A549 (cell line): ENCODE measurements at regions not wholly inside any gene's neighbourhood (a gene's known extent, or its start where the extent isn't known, plus 50 kb on each side); places are given as distances from the start of the nearest gene placed in this dataset.
"Not testable (repeated sequence)": the region's sequence is repeated elsewhere in the genome, so short reads cannot be mapped to it uniquely, and the experiment has no call there.

Experiments
- BCL3 ChIP-seq: fragments of >200 bp; sonication (Bioruptor Twin); formaldehyde crosslinking; IDR thresholded peaks from 3 replicates; pipeline ENCODE4 v1.6.1; 2016
- ELK1 ChIP-seq: fragments of 150-350 bp; IDR thresholded peaks from 2 replicates; pipeline ENCODE4 v1.6.1; 2014; ENCODE audit warnings: low read depth, mild to moderate bottlenecking, low read length
- EP300 ChIP-seq, 2 experiments: fragments of >200 bp; sonication (Bioruptor Twin); formaldehyde crosslinking; IDR thresholded peaks; 2 replicates in 1 of 2; 3 replicates in 1 of 2; pipeline ENCODE4 v1.6.1; 2016 to 2017
- HDAC2 ChIP-seq: fragments of 200-600 bp; sonication (generic); IDR thresholded peaks from 2 replicates; pipeline ENCODE4 v1.6.1; 2016
- JUNB ChIP-seq: fragments of >200 bp; sonication (Bioruptor Twin); formaldehyde crosslinking; IDR thresholded peaks from 2 replicates; pipeline ENCODE4 v1.6.1; 2016
- MYC ChIP-seq: IDR thresholded peaks from 2 replicates; pipeline ENCODE4 v1.6.1; 2012; ENCODE audit warnings: mild to moderate bottlenecking, inconsistent platforms, low read length, improper control_type of control experiment, borderline replicate concordance
- POLR2A ChIP-seq: IDR thresholded peaks from 2 replicates; pipeline ENCODE4 v1.6.1; 2012; ENCODE audit warnings: mild to moderate bottlenecking, low read length
- RCOR1 ChIP-seq: fragments of 150-350 bp; IDR thresholded peaks from 2 replicates; pipeline ENCODE4 v1.6.1; 2014; ENCODE audit warnings: antibody characterized with exemption, low read length, low read depth
- REST ChIP-seq: fragments of 200-600 bp; sonication (generic); IDR thresholded peaks from 2 replicates; pipeline ENCODE4 v1.6.1; 2016; ENCODE audit warnings: antibody characterized with exemption, mild to moderate bottlenecking, moderate library complexity
- TFCP2L1 ChIP-seq: fragments of 250-450 bp; sonication (Bioruptor Pico); IDR thresholded peaks from 2 replicates; pipeline ENCODE4 v1.5.0; 2021; ENCODE audit warnings: mild to moderate bottlenecking
- TP53 ChIP-seq: fragments of 250-450 bp; sonication (Bioruptor Pico); IDR thresholded peaks from 2 replicates; pipeline ENCODE4 v1.5.0; 2021; ENCODE audit warnings: mild to moderate bottlenecking, moderate library complexity
- ZC3H11A ChIP-seq: fragments of 450-650 bp; IDR thresholded peaks from 2 replicates; pipeline ENCODE4 v1.6.1; 2014; ENCODE audit warnings: antibody characterized with exemption, mild to moderate bottlenecking
- ZNF302 ChIP-seq: fragments of 250-450 bp; sonication (Bioruptor Pico); IDR thresholded peaks from 2 replicates; pipeline ENCODE4 v1.9.0; 2021; ENCODE audit warnings: inconsistent platforms, mild to moderate bottlenecking, moderate library complexity
- TF ChIP-seq, protein P1 (sequence below): fragments of >200 bp; sonication (Bioruptor Twin); formaldehyde crosslinking; IDR thresholded peaks from 3 replicates; pipeline ENCODE4 v1.5.1; 2016

DNA sequence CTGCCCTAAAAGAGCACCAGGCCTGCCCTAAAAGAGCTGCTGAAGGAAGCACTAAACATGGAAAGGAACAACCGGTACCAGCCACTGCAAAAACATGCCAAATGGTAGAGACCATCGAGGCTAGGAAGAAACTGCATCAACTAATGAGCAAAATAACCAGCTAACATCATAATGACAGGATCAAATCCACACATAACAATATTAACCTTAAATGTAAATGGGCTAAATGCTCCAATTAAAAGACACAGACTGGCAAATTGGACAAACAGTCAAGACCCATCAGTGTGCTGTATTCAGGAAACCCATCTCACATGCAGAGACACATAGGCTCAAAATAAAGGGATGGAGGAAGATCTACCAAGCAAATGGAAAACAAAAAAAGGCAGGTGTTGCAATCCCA, 104.7 kb downstream of the C4BPA start:
- TF ChIP-seq, protein P1, sequence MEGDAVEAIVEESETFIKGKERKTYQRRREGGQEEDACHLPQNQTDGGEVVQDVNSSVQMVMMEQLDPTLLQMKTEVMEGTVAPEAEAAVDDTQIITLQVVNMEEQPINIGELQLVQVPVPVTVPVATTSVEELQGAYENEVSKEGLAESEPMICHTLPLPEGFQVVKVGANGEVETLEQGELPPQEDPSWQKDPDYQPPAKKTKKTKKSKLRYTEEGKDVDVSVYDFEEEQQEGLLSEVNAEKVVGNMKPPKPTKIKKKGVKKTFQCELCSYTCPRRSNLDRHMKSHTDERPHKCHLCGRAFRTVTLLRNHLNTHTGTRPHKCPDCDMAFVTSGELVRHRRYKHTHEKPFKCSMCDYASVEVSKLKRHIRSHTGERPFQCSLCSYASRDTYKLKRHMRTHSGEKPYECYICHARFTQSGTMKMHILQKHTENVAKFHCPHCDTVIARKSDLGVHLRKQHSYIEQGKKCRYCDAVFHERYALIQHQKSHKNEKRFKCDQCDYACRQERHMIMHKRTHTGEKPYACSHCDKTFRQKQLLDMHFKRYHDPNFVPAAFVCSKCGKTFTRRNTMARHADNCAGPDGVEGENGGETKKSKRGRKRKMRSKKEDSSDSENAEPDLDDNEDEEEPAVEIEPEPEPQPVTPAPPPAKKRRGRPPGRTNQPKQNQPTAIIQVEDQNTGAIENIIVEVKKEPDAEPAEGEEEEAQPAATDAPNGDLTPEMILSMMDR = not testable (repeated sequence)
- not testable (repeated sequence) for TF ChIP-seq EP300 (IDR thresholded peaks at IDR 0.05); ZC3H11A; RCOR1; ZNF302 (CRISPR knock-in tag); BCL3; ELK1; MYC; TP53 (CRISPR knock-in tag); TFCP2L1; REST; HDAC2; JUNB; POLR2A
